RWPE2 (cell line): ENCODE measurements at regions not wholly inside any gene's neighbourhood (a gene's known extent, or its start where the extent isn't known, plus 50 kb on each side); places are given as distances from the start of the nearest gene placed in this dataset.

Experiments used
- ATAC-seq: fragments of 200-7000 bp; cut with Tn5 transposase; 3 replicates; pipeline ENCODE4 v1.9.1; 2021; ENCODE audit warnings: low read depth
- DNase-seq: peaks from one replicate; pipeline ENCODE4 v3.0.0-alpha.2; 2020; ENCODE audit warnings: low spot score
- H3K27ac ChIP-seq: fragments of 450-650 bp; 2 replicates; pipeline ENCODE4 v1.5.1; 2017; ENCODE audit warnings: mild to moderate bottlenecking; ENCODE audit not compliant: poor library complexity, severe bottlenecking
- H3K27me3 ChIP-seq: fragments of 250-450 bp; sonication (Bioruptor Pico); 2 replicates; pipeline ENCODE4 v1.5.1; 2021; ENCODE audit warnings: mild to moderate bottlenecking, moderate library complexity; ENCODE audit not compliant: insufficient read depth, poor library complexity, severe bottlenecking
- H3K36me3 ChIP-seq: fragments of 250-450 bp; sonication (Bioruptor Pico); 2 replicates; pipeline ENCODE4 v1.5.1; 2020; ENCODE audit warnings: low read depth, mild to moderate bottlenecking, moderate library complexity
- H3K4me1 ChIP-seq: fragments of 250-450 bp; sonication (Bioruptor Pico); 2 replicates; pipeline ENCODE4 v1.5.1; 2021; ENCODE audit warnings: mild to moderate bottlenecking, moderate library complexity; ENCODE audit not compliant: insufficient read depth, poor library complexity, severe bottlenecking
- H3K4me3 ChIP-seq: fragments of 250-450 bp; sonication (Bioruptor Pico); 2 replicates; pipeline ENCODE4 v1.5.1; 2021; ENCODE audit warnings: mild to moderate bottlenecking, moderate library complexity; ENCODE audit not compliant: severe bottlenecking
- H3K9me3 ChIP-seq: fragments of 250-450 bp; sonication (Bioruptor Pico); 2 replicates; pipeline ENCODE4 v1.5.1; 2021; ENCODE audit warnings: mild to moderate bottlenecking, moderate library complexity; ENCODE audit not compliant: severe bottlenecking
- TF ChIP-seq, protein P1 (sequence below): fragments of 450-650 bp; IDR thresholded peaks from one replicate; pipeline ENCODE4 v1.5.1; 2017; ENCODE audit warnings: mild to moderate bottlenecking, moderate library complexity; ENCODE audit not compliant: poor library complexity, severe bottlenecking

DNA sequence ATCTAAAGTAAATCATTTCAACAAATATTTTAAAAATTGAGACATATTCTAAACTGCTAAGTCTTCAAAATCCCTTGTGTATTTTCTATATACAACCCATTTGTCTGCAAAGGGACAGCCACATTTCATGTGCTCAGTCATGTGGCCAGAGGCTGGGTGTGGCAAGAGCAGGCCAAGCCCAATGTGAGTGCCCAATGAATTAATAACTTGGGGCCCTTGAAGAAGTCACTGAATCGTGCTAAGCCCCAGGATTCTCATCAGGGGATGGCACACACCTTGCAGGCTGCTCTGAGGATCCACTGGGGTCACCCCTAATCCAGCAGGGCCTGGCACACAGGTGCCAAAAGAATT is 78.2 kb upstream of the SMIM23 start:
- no peak for ATAC-seq
- no peaks in the 10 kb centered on the region for H3K27me3 ChIP-seq

DNA sequence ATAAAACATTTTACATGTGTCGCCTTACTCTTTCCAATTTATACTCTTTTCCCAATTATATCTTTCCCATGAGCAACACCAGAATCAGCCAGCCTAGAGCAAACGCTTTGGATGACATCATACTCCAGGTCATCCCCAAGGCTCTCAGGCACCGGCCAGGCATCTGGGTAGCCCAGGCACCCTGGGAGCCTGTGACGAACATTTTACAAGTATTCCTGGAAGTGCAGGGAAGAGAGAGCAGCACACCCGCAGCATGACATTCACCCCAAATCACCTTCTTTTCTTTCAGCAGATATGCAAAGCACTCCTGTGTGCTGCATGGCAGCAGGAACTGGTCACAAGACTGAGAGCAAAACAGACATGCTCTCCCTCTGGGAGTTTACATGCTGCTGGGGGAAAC is 75.7 kb upstream of the SMIM23 start:
- DNase-seq (no peak), ATAC-seq (no peak)
- TF ChIP-seq, protein P1, sequence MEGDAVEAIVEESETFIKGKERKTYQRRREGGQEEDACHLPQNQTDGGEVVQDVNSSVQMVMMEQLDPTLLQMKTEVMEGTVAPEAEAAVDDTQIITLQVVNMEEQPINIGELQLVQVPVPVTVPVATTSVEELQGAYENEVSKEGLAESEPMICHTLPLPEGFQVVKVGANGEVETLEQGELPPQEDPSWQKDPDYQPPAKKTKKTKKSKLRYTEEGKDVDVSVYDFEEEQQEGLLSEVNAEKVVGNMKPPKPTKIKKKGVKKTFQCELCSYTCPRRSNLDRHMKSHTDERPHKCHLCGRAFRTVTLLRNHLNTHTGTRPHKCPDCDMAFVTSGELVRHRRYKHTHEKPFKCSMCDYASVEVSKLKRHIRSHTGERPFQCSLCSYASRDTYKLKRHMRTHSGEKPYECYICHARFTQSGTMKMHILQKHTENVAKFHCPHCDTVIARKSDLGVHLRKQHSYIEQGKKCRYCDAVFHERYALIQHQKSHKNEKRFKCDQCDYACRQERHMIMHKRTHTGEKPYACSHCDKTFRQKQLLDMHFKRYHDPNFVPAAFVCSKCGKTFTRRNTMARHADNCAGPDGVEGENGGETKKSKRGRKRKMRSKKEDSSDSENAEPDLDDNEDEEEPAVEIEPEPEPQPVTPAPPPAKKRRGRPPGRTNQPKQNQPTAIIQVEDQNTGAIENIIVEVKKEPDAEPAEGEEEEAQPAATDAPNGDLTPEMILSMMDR: no peak
- H3K4me1 ChIP-seq: no peaks in the 10 kb centered on the region
- H3K9me3 ChIP-seq: no peaks in the 10 kb centered on the region
- H3K27me3 ChIP-seq: no peaks in the 10 kb centered on the region
- no peak overlapping the region for H3K4me3 ChIP-seq
- no peak overlapping the region for H3K27ac ChIP-seq
- H3K36me3 ChIP-seq: no peaks in the 10 kb centered on the region

More for the DNA sequence above, 78.2 kb upstream of the SMIM23 start:
- Histone ChIP-seq H3K4me1 (no peaks in the 10 kb centered on the region), H3K4me3 (no peak overlapping the region), H3K36me3 (no peaks in the 10 kb centered on the region), H3K27ac (no peak overlapping the region), H3K9me3 (no peaks in the 10 kb centered on the region)
- TF ChIP-seq, protein P1: no peak
- DNase-seq: no peak

DNA sequence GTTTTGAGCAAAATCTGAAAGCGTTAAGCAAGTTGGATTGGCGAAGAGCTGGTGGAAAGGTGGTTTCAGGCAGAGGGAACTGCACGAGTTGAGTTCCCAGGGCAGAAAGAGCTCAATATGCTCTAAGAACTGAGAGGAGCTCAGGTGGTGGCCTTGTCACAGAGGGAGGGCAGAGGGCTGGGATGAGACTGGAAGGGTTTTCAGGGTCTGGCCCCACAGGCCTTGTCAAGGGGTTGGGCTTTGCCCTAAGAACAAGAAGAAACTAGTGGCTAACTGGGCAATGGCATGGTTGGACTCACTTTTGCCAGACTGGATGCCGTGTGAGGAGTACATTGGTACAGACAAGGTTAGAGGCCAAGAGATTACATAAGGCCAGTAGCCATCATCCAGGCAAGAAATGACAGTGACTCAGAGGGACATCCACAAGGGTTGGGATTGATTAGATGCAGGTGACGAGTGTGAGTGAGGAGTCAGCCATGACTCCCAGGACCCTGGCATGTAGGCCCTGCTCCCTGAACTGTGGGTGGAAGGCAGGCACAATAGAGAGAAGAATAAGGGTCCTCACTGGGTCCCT is 75.1 kb upstream of the SMIM23 start:
- no peaks in the 10 kb centered on the region for H3K36me3 ChIP-seq
- H3K27me3 ChIP-seq: peaks cover under 1% of the 10 kb centered on the region
- DNase-seq (no peak), ATAC-seq (no peak)
- H3K27ac ChIP-seq: no peak overlapping the region
- no peaks in the 10 kb centered on the region for H3K9me3 ChIP-seq
- H3K4me3 ChIP-seq: no peak overlapping the region
- no peaks in the 10 kb centered on the region for H3K4me1 ChIP-seq
- TF ChIP-seq, protein P1: no peak

DNA sequence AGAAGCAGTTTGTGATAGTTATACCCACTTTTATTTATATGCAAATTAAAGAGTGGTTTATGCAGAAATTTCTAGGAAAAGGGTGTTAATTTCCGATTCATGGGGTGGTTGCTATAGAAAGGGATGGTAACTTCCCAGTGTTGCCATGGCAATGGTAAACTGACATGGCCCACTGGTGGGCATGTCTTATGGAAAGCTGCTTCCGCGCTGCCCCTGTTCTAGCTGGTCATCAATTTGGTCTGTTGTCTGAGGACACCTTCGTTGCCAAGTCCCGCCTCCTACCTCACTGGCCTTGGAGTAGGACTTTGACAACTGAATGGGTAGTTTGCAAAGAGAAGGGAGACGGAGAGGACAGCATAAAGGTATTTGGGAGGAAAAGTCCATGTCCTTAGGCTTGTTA is 74.0 kb upstream of the SMIM23 start:
- no peak overlapping the region for H3K4me3 ChIP-seq
- no peak for DNase-seq
- H3K36me3 ChIP-seq: no peaks in the 10 kb centered on the region
- no peaks in the 10 kb centered on the region for H3K9me3 ChIP-seq
- peaks cover 10% of the 10 kb centered on the region for H3K27me3 ChIP-seq
- no peak for ATAC-seq
- no peaks in the 10 kb centered on the region for H3K4me1 ChIP-seq
- TF ChIP-seq, protein P1: no peak
- H3K27ac ChIP-seq: no peak overlapping the region

DNA sequence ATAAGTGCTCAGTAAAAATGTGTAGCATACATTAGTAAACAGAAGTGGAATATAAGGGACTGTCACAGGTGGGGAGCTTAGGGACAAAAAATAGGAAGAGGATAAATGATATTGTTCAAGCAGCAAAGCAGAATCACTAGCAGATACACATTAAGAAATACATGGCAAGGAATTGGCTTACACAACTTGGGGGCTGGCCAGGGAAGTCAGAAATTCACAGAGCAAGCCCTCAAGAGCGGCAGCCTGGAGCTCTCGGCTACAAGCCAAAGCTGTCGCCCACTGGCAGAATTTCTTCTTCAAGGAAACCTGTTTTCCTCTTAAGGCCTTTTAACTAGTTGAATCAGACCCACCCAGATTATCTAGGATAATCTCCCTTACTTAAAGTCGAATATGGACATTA is 73.0 kb upstream of the SMIM23 start:
- Histone ChIP-seq H3K4me3 (no peak overlapping the region), H3K27ac (no peak overlapping the region), H3K9me3 (no peaks in the 10 kb centered on the region), H3K36me3 (no peaks in the 10 kb centered on the region), H3K27me3 (peaks cover 13% of the 10 kb centered on the region), H3K4me1 (no peaks in the 10 kb centered on the region)
- no peak for DNase-seq
- no peak for ATAC-seq
- TF ChIP-seq, protein P1: no peak
